NCI-H146 treated with DMSO at 0.1 percent for 48 hours (cell line): ENCODE measurements at regions not wholly inside any gene's neighbourhood (a gene's known extent, or its start where the extent isn't known, plus 50 kb on each side); places are given as distances from the start of the nearest gene placed in this dataset.

Experiments
- DNase-seq: peaks from one replicate; lab custom pipeline; 2025; ENCODE audit not compliant: unreplicated experiment; lab: John Stamatoyannopoulos, UW

DNA sequence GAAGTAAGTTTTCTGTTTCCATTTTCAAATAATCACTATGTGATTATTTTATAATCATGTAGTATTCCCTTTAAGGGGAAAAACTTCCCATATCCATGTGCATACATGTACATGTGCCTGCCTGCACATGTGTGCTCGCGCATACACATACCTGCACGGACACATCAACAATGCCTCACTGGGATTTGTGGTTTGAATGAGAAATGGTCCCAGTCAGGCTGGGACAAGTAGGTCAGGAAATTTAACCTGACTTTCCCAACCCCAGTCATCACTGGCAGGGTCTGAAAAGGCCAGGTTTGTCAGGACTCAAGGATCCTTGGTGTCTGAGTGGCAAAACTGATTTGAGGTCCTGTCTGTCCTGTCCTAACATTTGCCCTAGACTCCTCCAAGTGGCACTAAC, 109.3 kb upstream of the MRPS22 start:
- DNase-seq = no peak

DNA sequence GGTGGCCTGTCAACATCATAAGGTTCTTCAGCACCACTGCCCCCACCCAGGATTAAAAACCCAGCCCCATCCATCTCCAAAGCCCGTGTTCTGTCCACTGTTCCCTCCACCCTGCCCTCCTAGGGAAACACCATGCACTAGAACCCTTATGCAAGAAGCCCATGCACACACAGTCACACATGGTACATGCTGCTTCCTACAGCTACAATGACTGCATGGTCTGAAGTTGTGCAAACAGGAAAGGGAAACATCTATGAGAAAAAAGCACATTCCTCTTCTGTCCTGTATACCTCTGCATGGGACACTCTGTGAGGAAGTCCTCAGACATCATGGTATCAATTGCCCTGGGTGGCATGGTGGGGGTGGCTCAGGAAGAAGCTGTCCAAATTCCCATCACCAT, 108.6 kb upstream of the MRPS22 start:
- no peak for DNase-seq

GRCh38 chr3:139236336-139236735, 107.5 kb upstream of the MRPS22 start:
- DNase-seq = no peak

DNA sequence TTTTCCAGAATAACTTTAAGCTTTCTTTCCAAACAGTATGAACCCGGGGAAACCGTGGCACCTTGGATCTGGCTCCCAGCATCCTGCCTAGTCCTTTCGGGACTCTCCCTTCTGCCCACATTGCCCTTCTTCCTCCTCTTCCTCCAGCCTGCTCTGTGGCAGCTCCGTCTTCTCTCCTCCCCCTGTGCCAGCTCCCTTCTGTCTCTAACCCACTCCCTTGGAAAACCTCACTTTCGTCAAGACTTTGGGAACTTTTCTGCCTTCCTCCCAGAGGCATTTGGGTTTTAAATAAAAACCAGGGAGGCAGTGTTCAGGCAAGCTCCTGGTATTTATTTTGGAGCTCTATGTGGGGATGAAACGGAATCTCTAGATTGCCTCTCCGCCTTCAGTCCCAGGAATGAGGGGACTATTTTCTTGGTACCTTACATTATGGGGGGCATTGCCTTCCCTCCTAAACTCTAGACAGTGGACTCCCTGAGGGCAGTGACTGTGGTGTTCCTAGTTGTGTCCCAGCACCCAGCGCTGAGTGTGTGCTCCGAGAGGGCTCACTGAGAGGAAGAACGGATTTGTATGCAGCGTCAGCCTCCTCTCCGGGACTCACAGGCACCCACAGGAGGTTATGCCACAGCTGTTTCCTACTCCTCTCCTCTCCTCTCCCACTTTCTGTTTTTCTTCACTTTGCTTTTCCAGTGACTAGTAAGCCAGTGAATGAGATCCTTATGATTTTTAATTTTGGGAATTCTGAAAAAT, 105.4 kb upstream of the MRPS22 start:
- no peak for DNase-seq

GRCh38 chr3:139239550-139239949, 104.3 kb upstream of the MRPS22 start:
- DNase-seq = no peak

GRCh38 chr3:139241783-139242182, 102.0 kb upstream of the MRPS22 start:
- no peak for DNase-seq

DNA sequence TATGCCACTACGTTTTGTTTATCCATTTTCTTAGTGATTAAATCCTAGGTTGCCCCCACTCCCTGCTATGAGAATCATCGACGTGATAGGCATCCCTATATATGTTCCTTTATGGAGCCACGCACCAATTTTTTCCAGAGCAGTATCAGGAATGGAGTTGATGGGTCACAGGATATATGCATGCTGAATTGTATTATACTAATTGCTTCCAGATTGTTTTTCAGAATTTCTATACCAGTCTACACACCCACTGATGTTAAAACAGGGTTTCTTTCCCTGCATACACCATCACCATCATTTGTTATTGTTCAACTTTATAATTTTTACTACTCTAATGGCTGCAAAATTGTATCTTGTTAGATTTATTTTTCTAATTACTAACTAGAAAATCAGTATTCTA, 100.1 kb upstream of the MRPS22 start:
- DNase-seq = no peak

DNA sequence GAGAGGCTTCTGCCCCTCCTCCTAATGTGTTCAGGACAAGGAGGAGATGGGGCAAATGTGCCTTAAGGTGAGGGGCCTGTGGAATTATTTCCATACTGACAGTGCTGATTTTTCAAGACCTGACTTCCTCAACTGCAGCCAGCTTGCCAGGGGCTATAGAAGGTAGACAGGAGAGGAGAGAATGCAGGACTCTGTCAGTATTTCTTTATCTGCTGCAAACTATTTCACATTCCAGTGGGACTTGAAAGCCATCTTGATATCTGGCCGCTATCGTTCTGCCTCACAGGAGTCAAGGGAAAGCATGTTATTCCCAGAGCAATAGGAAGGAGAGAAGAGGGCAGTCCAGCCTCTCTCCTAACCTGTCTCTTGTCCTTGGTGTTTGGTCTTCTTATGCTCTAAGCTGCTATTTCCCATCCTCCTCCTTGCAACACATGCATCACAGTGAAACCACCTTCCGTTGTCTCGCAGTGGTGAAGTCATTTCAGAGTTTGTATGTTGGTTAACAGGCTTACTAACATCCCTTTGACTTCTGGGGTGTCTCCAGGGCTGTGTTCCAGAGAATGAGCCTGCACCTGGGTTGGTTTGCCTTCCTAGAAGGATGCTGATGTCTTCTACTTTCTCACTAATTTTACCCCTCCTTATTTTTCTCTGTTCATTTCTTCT, 95.1 kb upstream of the MRPS22 start:
- DNase-seq = no peak

DNA sequence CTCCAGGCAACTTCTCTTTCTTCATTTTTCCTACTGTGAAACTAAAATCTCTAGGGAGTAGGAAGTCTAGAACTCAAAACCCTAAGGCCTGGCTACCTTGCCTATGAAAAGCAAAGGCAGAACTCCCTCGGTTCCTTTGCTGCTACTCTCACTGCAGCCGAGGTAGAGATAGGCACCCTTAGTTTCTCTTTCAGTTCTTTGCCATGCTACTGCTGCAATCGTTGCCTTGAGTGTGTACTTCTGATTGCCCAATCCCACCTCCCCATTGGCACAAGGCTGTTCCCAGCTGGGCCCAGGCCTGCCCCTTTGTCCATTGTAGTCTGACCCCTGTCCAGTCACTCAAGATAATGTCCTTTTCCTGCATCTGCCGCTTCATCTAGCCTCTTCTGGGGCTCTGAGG, 92.3 kb upstream of the MRPS22 start:
- DNase-seq = no peak

GRCh38 chr3:139252719-139253118, 91.1 kb upstream of the MRPS22 start:
- DNase-seq = no peak

DNA sequence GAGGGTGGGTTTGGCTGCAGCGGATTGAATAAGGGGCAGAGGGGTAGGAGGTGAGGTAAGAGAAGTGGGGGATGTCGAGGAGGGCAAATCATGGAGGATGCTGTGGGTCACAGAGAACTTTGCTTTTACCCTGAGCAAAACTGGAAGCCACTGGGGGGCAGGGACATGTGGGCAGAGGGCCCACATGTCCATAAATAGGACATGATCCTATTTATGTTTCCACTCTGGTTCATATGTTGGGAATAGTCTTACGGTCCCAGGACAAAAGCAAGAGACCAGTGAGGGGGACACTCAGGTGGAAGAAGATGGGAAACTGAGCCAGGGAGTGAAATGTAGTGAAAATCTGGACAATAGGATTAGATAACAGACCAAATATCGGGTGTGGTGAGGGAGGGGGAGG, 85.5 kb upstream of the MRPS22 start:
- no peak for DNase-seq

- DNase-seq = no peak
Measured at GRCh38 chr3:139259398-139259797, 84.4 kb upstream of the MRPS22 start.

GRCh38 chr3:139260041-139260486, 83.8 kb upstream of the MRPS22 start:
- no peak for DNase-seq

- no peak for DNase-seq
Measured at GRCh38 chr3:139260793-139261736, 82.8 kb upstream of the MRPS22 start.

DNA sequence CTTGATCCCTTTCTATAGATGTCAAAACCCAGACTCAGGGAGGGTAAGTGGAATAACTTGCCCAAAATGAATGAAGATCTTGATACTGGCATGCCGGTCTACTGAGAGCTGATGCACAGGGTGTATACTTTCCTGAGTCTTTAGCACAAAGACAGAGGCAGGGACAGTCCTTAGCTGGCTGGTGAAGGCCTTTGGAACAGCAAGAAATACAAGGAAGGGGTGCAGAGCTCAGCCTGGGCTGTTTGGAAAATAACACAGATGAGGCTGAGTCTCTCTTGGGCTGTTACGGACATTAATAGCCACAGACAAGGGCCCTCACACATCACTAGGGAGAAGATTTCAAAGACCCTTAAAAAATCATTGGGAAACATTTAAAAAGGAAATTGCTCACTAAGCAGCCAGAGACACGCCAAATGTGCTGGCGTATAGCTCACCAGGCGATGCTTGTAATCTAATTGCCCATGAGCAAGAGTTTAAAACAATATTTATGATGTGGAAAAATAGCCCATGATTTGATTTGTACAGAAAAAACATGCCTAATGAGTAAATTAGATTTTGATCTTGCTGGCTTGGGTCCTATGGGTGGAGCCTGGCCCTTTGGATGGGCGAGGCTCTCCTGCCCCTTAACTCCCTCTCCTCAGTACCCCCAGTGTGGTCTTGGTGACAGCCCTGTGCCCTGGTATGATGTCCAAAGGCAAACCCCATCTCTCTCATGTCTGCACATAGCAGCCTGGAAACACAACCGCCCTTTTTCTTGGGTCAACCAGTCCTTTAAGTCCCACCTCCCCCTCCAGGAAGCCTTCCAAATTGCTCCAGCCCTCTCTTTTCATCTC, 81.8 kb upstream of the MRPS22 start:
- DNase-seq = no peak

- DNase-seq = no peak
Measured at GRCh38 chr3:139263798-139264197, 80.0 kb upstream of the MRPS22 start.

DNA sequence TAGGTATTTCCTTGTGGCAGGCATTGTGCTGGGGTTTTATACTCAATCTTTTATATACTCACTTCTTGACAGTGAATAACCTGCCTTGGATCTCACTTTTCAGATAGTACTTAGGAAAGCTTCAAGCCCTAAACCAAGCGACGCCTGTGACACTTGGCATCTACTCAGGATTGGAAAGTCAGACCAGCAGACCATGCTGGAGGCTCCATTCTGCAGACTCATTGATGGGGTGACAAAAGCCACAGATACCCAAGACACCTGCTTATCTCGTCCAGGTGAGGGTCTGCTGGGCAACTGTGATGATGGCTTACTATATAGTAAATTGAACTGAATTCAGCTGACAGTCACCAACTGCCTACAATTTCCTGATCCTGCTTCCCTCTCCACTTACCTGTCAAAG, 79.4 kb upstream of the MRPS22 start:
- no peak for DNase-seq

DNA sequence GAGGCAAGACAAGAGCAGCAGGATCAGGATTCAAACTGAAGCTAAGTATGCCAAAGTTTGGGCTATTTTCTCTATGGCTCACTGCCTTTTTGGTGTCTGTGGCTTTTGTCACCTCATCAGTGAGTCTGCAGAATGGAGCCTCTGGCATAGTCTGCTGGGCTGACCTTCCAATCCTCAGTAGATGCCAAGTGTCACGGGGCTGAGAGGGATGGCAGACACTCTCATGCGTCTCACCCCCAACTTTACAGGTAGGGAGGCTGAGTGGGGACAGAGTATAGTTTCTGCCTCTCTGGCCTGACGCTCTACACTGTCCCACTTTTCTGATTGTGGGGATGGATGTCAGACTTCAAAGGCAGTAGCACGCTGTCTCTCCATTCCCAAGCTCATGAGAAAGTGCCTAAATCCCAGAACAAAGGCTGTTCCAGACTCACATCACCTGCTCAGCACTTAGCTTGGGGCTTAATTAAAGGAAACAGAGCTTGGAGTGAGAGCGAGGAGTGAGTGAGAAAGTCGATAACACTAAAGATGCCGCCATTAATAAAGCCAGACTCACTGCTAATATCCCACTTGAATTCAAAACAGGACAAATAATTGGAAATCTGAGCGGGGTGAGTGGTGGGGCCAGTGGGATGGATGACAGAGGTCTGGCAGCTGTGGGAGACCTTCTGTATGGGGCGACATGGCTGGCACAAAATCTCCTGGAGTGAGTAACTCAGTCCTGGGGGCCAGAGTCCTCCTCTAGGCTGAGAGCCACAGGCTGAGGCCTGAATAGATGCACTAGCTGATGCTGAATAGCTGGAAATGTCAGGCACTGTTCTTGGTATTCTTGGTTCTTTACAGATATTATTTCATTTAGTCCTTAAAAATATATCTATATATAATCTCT, 78.4 kb upstream of the MRPS22 start:
- no peak for DNase-seq

DNA sequence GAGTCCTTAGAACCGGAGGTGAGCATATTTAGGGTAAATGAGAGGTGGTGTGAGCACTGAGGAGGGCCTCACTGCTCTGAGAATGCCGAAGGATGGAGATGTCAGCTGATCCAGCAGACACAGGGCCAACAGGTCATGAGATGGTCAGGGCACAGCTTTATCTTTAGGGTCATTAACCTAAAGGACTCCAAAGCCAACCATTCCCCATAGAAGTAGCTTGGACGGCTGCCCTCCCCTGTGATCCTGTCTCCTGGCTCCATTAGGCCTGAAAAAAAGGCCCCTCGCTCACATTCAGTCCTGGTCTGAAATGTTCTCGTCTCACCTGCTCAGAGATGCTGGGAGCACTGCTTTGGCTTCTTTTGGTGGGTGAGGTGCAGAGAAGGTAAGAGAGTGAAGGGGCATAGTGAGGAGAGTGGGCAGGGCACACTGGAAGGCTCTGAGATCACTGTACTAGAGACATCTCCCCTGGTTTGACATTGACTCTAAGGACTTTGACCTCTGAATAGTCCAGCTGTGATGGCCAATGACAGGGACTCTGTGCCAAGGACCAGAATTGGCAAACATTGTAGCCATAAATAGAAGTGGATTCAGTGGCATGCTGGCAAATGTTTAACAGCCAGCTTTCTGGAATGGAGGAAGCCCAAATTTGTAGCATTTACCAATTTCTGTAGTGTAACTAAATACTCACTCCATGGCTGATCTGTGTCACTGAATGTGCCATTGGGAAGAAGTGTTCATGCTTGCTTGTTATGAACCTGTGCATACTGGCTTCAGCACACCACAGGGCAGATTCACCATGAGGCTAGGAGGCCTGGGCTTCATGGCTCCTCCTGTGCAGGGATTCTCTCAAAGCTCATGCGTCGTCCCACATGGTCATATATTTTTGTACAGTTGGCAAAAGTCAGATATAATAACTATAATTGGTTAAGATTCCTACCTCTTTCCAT, 76.2 kb upstream of the MRPS22 start:
- no peak for DNase-seq
